Esophagus squamous epithelium (tissue), 5 donors: ENCODE measurements at regions not wholly inside any gene's neighbourhood (a gene's known extent, or its start where the extent isn't known, plus 50 kb on each side); places are given as distances from the start of the nearest gene placed in this dataset.

Experiments
- DNase-seq: peaks from one replicate; lab custom pipeline; 2025; lab: John Stamatoyannopoulos, UW
- H3K27ac ChIP-seq, 4 donors: fragments of 200-600 bp; sonication (generic); one replicate each; pipeline ENCODE4 v1.5.1; 2016 to 2019; ENCODE audit warnings: mild to moderate bottlenecking in 1 of 4
- H3K27me3 ChIP-seq, 4 donors: fragments of 200-600 bp; sonication (generic); 1 replicate in 3 of 4; 2 replicates in 1 of 4; pipeline versions ENCODE4 v1.5.1 to v1.6.0; 2017 to 2021; ENCODE audit warnings: antibody characterized with exemption in 1 of 4
- H3K36me3 ChIP-seq, 3 donors: fragments of 200-600 bp; sonication (generic); one replicate each; pipeline ENCODE4 v1.5.1; 2016 to 2019
- H3K4me1 ChIP-seq, 3 donors: fragments of 200-600 bp; sonication (generic); one replicate each; pipeline ENCODE4 v1.5.1; 2017 to 2019
- H3K4me3 ChIP-seq, 4 donors: fragments of 200-600 bp; sonication (generic); 1 replicate in 3 of 4; 2 replicates in 1 of 4; pipeline ENCODE4 v1.5.1; 2016 to 2019; ENCODE audit warnings: mild to moderate bottlenecking in 2 of 4, moderate library complexity in 1 of 4
- H3K9me3 ChIP-seq, 3 donors: fragments of 200-600 bp; sonication (generic); one replicate each; pipeline ENCODE4 v1.5.1; 2016 to 2019
- POLR2A ChIP-seq, 4 donors: fragments of 450-650 bp; IDR thresholded peaks; one replicate each; pipeline ENCODE4 v1.6.1; 2017; ENCODE audit warnings: antibody characterized with exemption in 4 of 4, mild to moderate bottlenecking in 4 of 4, moderate library complexity in 3 of 4
- WGBS, 2 donors: methylation state at CpG; one replicate each; pipeline ENCODE4 v1.1.5; 2018; 5-methylcytosine and 5-hydroxymethylcytosine counted together
- intact Hi-C: fragments of 100-400 bp; cut with DNase I; formaldehyde crosslinking; loops from one replicate; pipeline ENCODE4 v1.15.0; 2022
- TF ChIP-seq, protein P1 (sequence below), 6 experiments: fragments of 450-650 bp in 4 of 6; fragments of 200-600 bp in 2 of 6; sonication (generic) in 2 of 6; IDR thresholded peaks; one replicate each; pipeline ENCODE4 v1.5.1; 2016 to 2019; ENCODE audit warnings: antibody characterized with exemption in 6 of 6, mild to moderate bottlenecking in 4 of 6, moderate library complexity in 4 of 6
- donor health status: DM: yes; HTN: yes; CAD: no.

GRCh38 chr5:85293145-85293785, 908.6 kb upstream of the EDIL3 start:
- Histone ChIP-seq H3K4me3 (peak overlapping the region in 1 of 4 donors; percentile 33), H3K4me1 (no peaks in the 10 kb centered on the region), H3K36me3 (no peaks in the 10 kb centered on the region), H3K27me3 (no peaks in the 10 kb centered on the region), H3K27ac (no peak overlapping the region), H3K9me3 (no peaks in the 10 kb centered on the region)
- DNase-seq: no peak
- 60 to 68% methylated on average over 7 of the region's 7 CpGs for WGBS, 2 donors
- intact Hi-C loops: no loop called here
- TF ChIP-seq, protein P1, sequence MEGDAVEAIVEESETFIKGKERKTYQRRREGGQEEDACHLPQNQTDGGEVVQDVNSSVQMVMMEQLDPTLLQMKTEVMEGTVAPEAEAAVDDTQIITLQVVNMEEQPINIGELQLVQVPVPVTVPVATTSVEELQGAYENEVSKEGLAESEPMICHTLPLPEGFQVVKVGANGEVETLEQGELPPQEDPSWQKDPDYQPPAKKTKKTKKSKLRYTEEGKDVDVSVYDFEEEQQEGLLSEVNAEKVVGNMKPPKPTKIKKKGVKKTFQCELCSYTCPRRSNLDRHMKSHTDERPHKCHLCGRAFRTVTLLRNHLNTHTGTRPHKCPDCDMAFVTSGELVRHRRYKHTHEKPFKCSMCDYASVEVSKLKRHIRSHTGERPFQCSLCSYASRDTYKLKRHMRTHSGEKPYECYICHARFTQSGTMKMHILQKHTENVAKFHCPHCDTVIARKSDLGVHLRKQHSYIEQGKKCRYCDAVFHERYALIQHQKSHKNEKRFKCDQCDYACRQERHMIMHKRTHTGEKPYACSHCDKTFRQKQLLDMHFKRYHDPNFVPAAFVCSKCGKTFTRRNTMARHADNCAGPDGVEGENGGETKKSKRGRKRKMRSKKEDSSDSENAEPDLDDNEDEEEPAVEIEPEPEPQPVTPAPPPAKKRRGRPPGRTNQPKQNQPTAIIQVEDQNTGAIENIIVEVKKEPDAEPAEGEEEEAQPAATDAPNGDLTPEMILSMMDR (IDR thresholded peaks at IDR 0.05): no peak
- TF ChIP-seq POLR2A (IDR thresholded peaks at IDR 0.05): no peak

- Histone ChIP-seq H3K9me3 (no peaks in the 10 kb centered on the region), H3K4me1 (no peaks in the 10 kb centered on the region), H3K27ac (no peak overlapping the region), H3K4me3 (no peak overlapping the region), H3K36me3 (no peaks in the 10 kb centered on the region), H3K27me3 (no peaks in the 10 kb centered on the region)
- WGBS, 2 donors: 85% methylated on average over 2 of the region's 2 CpGs
- no peak for TF ChIP-seq POLR2A (IDR thresholded peaks at IDR 0.05)
- TF ChIP-seq, protein P1 (IDR thresholded peaks at IDR 0.05): no peak
- no peak for DNase-seq
- intact Hi-C loops: no loop called here
Measured at GRCh38 chr5:85304524-85304923, 919.8 kb upstream of the EDIL3 start.

GRCh38 chr5:85305766-85306165, 921.1 kb upstream of the EDIL3 start:
- DNase-seq: no peak
- Histone ChIP-seq H3K9me3 (no peaks in the 10 kb centered on the region), H3K36me3 (no peaks in the 10 kb centered on the region), H3K27ac (no peak overlapping the region), H3K27me3 (no peaks in the 10 kb centered on the region), H3K4me3 (no peak overlapping the region), H3K4me1 (no peaks in the 10 kb centered on the region)
- TF ChIP-seq, protein P1 (IDR thresholded peaks at IDR 0.05): no peak
- no peak for TF ChIP-seq POLR2A (IDR thresholded peaks at IDR 0.05)
- intact Hi-C loops: no loop called here
- 66 to 72% methylated on average over 3 of the region's 3 CpGs for WGBS, 2 donors

- Histone ChIP-seq H3K4me3 (no peak overlapping the region), H3K36me3 (no peaks in the 10 kb centered on the region), H3K27me3 (no peaks in the 10 kb centered on the region), H3K4me1 (no peaks in the 10 kb centered on the region), H3K27ac (no peak overlapping the region), H3K9me3 (peaks cover 0 to 4% (median 0%) of the 10 kb centered on the region in 3 donors)
- intact Hi-C loops: no loop called here
- DNase-seq: no peak
- no peak for TF ChIP-seq POLR2A (IDR thresholded peaks at IDR 0.05)
- TF ChIP-seq, protein P1 (IDR thresholded peaks at IDR 0.05): no peak
- 84 to 89% methylated on average over 5 to 6 of the region's 7 CpGs for WGBS, 2 donors
Measured at GRCh38 chr5:85311536-85311935, 926.9 kb upstream of the EDIL3 start.

GRCh38 chr5:85320495-85320894, 935.8 kb upstream of the EDIL3 start:
- intact Hi-C loops: no loop called here
- Histone ChIP-seq H3K27ac (no peak overlapping the region), H3K27me3 (no peaks in the 10 kb centered on the region), H3K36me3 (no peaks in the 10 kb centered on the region), H3K4me3 (no peak overlapping the region), H3K4me1 (no peaks in the 10 kb centered on the region), H3K9me3 (no peaks in the 10 kb centered on the region)
- TF ChIP-seq POLR2A (IDR thresholded peaks at IDR 0.05): no peak
- TF ChIP-seq, protein P1 (IDR thresholded peaks at IDR 0.05): no peak
- no peak for DNase-seq
- WGBS, 2 donors: 20 to 48% methylated on average over 5 to 6 of the region's 6 CpGs
